Activated CD4-positive, alpha-beta T cell treated with anti-CD3 and anti-CD28 coated beads for 4 hours (primary cell): ENCODE measurements at regions not wholly inside any gene's neighbourhood (a gene's known extent, or its start where the extent isn't known, plus 50 kb on each side); places are given as distances from the start of the nearest gene placed in this dataset.

Experiments
- DNase-seq, 2 donors: peaks; one replicate each; pipeline ENCODE4 v3.0.0-alpha.2; 2020

DNA sequence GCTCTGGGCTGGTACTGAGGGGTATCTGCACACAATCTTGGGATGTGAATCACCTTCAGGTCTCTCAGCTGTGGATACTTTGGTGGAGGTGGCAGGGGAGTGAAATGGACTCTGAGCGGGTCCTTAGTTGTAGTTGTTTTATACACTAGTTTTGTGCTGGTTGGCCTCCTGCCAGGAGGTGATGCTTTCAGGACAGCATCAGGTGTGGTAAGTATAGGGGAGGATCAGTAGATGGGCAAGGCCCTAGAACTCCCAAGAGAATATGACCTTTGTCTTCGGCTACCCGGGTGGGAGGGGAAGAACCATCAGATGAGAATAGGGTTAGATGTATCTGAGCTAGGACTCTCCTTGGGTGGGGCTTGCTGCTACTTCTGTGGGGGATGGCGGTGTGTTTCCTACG lies 2284.3 kb upstream of the PCDH20 start:
- DNase-seq, result no peak

DNA sequence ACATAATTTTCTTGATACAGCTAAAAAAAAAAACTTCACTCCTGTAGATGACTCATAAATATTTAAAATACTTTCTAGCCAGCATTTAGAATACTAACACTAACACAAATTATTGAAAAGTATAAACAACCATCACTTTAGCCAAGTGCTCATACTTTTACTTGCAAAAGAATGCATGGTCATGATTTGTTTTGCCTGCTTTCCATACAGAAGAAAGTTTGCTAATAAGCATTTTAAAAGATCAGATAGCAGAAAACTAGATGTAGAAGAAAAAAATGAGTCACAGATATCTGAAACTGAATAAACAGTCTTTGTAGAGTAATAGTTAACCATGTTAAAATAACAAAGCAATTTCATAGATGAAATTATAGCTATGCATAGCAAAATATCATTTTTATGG lies 2280.4 kb upstream of the PCDH20 start:
- no peak for DNase-seq

GRCh38 chr13:63693696-63694095 lies 2278.0 kb upstream of the PCDH20 start:
- no peak for DNase-seq

GRCh38 chr13:63691474-63691873 lies 2275.8 kb upstream of the PCDH20 start:
- DNase-seq, result no peak

GRCh38 chr13:63690672-63691071 lies 2275.0 kb upstream of the PCDH20 start:
- DNase-seq, result no peak

- DNase-seq, result no peak
Observed at GRCh38 chr13:63684822-63685221, 2269.2 kb upstream of the PCDH20 start.

DNA sequence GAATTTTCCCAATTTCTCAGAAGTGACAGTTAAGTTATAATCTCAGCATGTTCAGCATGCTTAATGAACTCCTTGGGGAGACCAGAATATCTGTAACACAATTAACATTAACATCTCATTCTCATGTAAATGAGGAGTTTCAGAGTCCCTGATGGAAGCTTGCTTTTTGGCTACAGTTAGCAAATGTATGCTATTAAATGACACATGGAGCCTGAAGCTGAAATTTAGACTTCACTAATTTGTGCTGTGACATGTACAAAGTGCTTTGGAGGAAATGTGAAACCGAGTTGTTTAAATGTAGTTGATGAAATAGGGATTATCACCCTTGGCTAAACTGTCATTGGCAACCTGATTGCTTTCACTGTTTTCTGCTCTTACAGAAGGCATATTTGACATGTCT lies 2265.1 kb upstream of the PCDH20 start:
- no peak for DNase-seq

DNA sequence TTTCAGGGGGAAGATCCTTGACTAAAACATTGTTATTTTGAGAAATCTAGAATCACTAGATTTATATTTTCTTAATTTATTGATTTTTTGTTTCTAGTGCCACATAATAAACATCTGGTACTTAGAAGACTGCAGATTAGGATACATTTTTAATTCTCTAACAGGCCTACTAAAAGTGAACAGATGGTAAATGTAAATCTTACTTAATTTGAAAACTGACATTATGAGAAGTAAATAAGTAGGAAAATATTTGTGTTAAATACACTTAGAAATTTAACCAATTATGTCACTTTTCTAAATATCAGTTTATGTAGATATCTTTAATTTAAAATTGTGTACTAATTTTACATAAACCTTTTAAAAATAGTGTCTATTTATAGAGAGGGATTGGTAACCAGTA lies 2255.6 kb upstream of the PCDH20 start:
- no peak for DNase-seq

DNA sequence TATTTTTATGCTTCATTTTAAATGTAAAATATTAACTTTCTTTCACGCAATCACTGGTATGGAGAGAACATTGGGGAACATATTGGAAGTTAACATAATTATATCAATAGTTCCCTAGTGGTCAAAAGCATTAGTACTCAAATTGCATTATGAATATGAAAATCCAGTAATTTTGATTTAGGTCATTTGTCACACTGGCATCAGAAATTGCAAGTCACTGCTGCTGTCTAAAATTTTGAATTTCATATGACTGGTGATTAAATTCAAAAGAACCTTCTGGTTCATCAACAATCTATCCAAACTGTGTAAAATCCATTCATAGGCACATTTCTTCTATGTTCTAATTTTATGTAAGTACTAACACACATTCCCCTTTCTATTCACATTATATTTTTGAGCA lies 2235.7 kb upstream of the PCDH20 start:
- no peak for DNase-seq

DNA sequence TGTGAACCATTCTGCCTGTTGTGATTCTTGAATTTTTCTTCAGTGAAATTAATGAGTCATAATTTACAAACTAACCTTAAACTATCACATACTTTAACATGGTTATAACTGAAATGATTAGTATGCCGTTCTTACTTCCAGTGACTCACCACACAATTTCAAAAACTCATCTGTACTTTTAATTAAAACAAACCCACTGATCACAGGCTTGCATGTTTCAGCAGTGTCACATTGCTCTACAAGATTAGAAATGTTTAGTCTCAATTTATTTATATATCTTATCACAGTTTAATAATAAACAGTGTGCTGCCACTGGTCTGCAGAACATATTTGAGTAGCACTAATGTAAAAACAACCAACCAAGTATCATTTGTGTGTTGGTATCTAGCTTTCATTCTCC lies 2227.9 kb upstream of the PCDH20 start:
- no peak for DNase-seq

DNA sequence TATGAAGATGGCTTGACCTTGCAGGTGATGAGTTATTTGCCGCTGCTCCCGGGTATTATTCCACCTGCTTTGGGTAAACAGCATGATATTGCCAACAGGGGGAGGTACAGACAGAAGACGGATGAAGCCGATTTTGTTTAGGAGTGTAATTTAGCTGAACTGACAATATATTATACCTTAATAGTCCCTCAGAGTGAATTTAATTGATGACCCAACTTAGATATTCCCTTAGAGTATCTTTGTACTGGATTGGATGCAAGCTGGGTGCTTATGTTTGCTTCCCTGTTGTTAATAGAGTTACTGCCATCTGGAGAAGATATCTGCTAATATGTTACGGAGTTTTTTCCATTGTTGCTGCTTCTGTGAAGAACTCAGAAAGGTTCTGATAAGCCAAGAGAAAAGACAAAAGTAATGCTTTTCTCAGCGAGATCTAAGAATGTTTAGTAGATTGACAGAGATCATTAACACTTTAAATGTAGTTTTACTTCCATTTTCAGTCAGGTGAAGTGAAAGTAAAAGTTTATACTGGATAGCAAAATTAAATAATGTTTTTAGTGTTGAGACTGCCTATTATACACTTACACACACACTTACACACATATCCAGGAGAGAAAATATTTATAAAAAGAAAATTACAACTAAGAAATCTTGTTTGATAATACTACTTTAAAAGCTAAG lies 2220.8 kb upstream of the PCDH20 start:
- DNase-seq, result no peak

GRCh38 chr13:63632321-63632720 lies 2216.7 kb upstream of the PCDH20 start:
- DNase-seq, result no peak

DNA sequence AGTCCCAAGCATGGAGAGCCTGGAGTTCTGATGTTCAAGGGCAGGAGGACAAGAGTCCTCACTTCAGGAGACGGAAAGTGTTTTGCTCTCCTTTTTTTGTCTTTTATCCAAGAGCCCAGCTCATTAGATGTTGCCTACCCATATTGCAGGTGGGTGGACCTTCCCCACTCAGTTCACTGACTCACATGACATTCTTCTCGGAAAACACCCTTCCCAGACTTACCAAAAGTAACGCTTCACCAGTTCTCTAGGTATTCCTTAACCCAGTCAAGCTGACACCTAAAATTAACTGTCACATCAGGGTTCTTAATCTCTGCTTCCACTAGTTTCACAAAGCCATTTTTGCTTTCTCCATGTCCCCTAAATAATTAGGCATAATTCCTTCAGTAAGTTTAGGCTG lies 2215.4 kb upstream of the PCDH20 start:
- DNase-seq, result no peak

DNA sequence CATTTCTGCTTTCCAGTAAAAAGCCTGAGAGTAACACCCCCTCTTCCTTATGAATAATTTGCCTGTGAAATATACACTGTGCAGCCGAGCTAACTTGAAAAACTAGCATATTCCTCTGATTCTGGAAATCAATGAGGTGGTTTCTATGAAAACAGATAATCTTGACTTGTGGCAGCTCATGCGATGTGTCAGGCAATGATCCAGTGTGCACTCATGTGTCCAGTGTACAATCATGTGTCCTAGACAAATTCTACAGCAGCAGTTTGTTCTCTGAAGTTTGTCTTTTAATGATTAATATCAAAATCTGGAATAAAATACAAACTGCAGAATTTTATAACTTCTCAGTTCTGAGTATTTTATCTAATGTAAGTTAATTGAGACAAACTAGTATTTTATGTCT lies 2213.9 kb upstream of the PCDH20 start:
- DNase-seq, result no peak

DNA sequence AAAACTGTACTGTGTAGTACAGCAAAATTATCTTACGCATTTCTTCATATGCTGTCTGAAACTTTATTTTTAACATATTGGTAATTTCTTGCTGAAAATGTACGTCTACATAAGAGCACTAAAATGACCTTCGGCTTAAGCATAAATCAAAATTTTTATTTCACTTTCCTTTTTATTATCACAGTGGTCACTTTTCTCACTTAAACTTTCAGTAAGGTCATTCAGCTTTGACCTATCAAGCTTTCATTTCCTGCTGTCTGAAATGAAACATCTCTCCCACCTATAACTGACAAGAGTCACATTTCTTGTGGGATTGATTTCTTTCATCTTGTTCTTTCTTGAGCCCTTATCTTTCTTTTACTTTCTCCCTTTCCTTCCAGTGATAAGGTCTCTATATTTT lies 2212.7 kb upstream of the PCDH20 start:
- no peak for DNase-seq

DNA sequence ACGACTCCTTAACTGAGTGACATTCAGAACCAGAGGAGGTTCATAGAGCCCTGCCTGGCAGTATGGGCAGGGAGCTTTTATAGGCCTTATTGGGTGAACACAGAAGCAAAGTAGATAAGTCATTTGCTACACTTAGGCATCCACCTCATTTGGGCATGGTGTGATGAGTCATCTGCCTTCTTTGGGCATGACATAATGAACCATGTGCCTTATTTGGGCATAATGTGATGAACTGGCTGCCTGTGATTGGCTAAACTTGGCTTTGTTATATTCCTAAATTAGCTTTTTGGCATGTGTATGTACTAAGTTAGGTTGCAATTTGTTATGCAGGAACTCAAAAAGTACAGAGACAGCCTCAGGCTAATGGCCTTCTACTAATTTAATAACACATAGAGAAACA lies 2210.2 kb upstream of the PCDH20 start:
- no peak for DNase-seq

GRCh38 chr13:63614874-63615612 lies 2199.4 kb upstream of the PCDH20 start:
- DNase-seq, result no peak

- no peak for DNase-seq
Observed at GRCh38 chr13:63607153-63607552, 2191.5 kb upstream of the PCDH20 start.

- DNase-seq, result no peak
Observed at GRCh38 chr13:63605962-63606361, 2190.3 kb upstream of the PCDH20 start.

GRCh38 chr13:63605403-63605802 lies 2189.8 kb upstream of the PCDH20 start:
- no peak for DNase-seq

- DNase-seq, result no peak
Observed at GRCh38 chr13:63595811-63596210, 2180.2 kb upstream of the PCDH20 start.

DNA sequence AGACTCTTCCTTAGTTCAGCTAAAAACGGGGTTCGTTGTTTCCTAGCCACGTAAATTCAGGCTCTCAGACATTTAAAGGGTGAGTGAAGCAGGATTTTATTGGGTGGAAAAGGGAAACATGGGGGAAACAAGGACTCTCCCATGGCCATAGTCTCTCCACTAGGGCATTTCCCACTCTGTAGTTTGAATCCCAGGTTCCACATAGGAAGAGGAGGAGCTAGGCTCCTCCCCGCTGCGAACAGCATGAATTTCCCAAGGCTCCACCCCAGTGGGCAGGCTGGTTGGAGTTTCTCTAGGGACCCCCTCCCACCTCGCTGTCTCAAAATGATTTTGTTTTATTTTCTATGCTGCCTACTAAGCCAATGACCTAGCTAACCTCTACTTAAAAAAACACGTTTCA lies 2170.8 kb upstream of the PCDH20 start:
- DNase-seq, result no peak

DNA sequence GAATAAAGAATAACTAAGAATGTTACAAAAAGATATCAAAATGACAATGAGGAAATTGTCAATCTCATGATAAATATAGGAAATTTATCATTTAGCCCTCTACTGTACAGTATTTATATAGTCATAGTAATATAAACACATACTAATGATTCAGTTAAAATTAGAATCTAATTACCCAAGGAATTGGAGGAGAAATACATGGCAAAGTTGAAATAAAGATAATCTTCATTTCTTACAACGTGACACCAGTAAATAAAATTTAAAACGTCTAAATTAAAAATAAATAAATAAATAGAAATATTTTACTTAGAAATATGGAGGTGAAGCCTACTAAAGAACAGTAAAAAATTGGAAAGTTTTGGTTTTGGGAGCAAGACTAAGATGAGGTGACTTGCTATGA lies 2163.1 kb upstream of the PCDH20 start:
- DNase-seq, result no peak

- DNase-seq, result no peak
Observed at GRCh38 chr13:63567031-63567430, 2151.4 kb upstream of the PCDH20 start.

DNA sequence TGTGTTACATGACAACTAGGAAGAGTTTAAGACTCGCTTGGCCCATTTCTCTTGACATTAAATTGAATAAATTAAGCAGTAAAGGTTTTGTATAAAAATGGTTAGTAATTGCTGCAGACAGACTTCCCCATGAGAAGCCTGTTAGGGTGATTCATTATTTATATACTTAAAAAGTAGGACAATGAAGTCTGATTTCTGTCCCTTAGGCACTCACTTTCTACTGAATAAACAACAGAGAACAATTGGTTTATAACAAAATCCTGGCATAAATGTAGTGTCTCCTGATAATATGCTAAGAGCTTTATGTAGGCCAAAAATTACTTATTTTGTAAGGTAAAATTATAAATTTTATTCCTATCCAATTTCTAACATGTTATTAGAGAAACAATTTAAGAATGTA lies 2138.5 kb upstream of the PCDH20 start:
- DNase-seq, result no peak
